T follicular helper cell (primary cell): ENCODE measurements at regions not wholly inside any gene's neighbourhood (a gene's known extent, or its start where the extent isn't known, plus 50 kb on each side); places are given as distances from the start of the nearest gene placed in this dataset.

Experiments used
- DNase-seq: peaks from one replicate; pipeline ENCODE4 v3.0.0-alpha.2; 2020; ENCODE audit warnings: low read depth

DNA sequence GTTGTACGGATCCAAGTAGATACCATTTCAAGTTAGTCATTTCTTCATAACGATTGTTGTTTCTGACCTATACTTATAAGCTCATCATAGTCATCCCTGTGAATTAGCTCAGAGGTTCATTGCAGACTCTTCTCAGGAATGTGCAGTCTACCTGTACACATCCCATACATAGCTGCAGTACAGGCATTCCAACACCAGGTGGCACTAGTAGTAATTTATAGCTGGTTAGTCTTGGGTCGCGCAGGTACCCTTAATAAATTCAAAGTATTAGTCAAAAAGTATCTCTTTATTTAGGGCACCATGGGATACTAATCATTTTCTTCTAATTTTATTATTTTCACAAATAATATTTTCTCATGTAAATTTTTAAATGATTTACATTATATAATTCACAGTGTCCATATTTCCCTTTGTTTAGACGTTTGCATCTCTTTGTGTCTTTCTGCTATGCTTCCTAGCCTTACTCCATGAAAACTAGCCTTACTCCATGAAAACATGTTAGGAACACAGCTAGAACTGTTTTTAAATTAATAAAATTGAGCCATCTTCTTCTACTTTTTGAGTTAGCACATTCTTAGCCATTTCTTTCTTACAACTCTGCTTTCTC, 128.6 kb upstream of the FAM83B start:
- DNase-seq: peak; percentile 17

DNA sequence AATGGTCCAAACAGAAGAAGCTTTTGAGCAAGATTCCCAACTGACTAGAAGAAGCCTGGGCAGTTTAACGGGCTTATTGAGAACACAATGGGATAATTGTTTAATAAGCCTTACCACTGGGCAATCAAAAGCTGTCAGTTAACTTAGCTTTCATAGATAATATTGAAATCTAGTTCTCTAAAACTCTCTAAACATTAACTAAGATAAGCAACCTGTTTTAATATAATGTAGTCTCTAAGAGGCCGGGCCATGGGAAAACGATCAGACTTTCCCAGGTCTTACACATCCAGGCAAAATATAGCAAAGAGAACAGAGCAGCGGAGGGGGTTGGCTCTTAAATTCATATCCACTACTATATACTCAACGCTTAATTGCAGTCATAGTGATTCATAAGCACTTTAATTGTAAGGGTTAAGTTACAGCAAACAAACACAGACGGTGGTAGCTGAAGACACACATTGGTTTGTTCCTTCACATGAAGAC, 128.0 kb upstream of the FAM83B start:
- no peak for DNase-seq

DNA sequence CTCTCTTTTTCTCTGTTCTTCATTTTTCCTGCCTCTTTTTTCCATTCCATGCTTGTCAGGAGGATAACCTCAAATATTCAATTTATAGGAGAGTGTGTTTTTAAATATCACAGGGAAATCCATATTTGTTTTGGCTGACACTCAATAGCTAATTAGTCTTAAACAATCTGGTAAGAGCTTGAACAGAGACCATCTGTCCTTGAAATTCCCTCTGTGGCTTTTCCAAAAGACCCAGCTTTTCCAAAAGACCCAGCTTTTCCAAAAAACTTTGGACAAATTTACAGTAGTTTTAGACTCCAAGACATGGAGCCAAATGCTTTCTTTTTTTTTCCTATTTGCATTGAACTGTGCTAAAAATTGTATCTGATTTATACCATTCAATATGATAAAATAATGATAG, 127.4 kb upstream of the FAM83B start:
- no peak for DNase-seq

DNA sequence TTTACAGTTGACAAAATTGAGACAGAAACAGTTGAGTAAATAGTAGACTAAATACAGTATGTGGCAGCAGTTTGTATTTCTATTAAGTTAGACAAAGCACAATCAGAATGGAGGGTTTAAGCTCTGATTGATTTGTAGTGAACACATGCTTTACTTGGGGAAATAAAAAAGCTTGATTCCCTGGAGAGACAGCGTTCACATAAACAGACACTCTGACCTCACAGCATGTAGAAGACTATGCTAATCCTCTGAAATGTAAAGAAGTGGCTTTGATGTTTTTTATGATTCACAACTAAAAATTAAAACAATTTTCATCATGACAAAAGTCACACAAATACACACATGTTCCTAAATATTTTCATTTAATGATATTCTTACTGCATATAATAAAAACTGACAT, 126.9 kb upstream of the FAM83B start:
- no peak for DNase-seq

DNA sequence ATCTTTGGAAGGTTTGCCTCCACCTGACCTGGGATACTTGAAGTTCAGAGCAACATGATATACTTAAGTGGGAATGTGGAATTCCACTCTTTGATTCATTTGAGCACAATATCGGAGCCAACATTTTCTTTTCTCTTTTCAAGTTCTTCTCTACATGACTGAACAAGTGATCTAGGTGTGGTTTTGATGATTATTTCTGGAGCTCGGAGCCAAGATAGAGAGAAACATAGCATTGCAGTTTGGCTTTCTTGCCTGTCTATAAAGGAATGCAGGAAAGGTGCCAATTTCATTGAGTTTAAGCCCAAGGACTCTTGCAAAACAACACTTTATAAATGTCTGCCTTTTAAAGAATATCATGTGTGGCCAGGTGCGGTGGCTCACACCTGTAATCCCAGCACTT, 124.2 kb upstream of the FAM83B start:
- no peak for DNase-seq

DNA sequence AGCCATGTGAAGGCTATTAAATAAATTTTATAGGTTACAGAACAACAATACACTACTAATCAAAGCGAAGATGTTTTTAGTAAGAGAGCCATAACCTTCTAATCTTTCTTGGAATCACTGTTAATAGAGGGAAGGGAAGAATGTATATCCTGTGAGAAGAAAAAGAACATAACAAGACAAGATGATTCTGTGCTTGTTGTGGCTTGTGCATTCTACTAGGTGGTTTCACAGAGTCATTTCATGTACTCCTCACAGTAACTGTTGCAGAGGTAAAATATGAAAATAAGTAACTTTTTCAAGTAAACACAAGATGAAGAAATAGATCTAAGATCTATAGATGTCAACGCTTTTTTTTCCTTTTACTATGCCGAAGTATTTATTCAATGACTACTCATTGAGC, 116.9 kb upstream of the FAM83B start:
- no peak for DNase-seq

DNA sequence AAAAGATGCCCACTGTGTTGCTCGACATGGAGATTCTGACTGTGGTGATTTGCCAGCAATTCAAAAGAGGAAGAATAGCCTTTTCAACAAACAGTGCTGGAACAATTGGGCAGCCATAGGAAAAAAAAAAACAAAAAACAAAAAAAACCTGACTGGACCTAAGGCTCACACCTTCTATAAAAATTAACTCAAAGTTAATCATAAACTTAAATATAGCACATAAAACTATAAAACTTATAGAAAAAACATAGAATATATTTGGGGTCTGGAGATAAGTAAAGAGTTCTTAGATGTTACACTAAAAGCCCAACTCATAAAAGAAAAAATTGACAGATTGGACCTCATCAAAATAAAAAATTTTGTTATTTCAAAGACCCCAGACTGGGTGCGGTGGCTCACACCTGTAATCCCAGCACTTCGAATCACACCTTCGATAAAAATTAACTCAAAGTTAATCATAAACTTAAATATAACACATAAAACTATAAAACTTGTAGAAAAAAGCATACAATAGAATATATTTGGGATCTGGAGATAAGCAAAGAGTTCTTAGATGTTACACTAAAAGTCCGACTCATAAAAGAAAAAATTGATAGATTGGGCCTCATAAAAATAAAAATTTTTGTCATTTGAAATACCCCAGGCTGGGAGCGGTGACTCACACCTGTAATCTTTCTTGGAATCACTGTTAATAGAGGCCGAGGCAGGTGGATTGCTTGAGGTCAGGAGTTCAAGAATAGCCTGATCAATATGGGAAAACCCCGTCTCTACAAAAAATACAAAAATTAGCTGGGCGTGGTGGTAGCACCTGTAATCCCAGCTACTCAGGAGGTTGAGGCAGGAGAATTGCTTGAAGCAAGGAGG, 115.6 kb upstream of the FAM83B start:
- no peak for DNase-seq

DNA sequence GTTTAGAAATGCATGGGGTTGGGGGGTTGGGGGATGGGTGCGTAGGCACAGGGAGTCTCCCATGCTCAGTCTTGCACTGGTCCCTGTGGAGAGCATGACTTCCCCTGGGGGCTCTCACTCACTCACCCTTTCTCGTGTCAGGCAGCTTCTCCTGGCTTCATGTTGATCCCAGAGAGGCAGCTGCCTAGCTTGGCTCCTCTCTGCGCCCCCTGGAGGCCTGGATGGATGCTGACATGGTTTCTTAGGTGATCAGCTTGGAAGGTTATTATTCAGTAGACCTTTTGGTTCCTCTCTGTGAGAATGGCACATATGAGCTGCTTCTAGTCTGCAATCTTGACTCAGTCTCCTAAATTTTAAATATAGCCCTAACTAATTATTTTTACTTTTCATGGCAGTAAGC, 109.3 kb upstream of the FAM83B start:
- no peak for DNase-seq

DNA sequence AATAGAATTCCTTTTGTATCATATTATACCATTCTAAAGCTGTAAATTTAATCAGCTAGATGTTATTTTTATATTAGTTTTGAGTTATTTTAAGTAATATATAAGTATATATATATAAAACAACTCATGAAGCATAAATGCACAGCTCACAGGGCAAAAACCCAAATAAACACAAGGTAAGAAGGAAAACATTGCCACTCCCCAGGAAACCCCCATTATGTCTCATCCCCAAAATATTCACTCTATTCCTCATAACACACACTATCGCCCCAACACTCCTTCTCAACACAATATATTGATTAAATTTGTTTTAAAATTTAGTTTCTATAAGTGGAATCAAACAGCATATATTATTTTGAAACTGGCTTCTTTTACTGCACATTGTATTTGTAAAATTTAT, 98.6 kb upstream of the FAM83B start:
- no peak for DNase-seq

DNA sequence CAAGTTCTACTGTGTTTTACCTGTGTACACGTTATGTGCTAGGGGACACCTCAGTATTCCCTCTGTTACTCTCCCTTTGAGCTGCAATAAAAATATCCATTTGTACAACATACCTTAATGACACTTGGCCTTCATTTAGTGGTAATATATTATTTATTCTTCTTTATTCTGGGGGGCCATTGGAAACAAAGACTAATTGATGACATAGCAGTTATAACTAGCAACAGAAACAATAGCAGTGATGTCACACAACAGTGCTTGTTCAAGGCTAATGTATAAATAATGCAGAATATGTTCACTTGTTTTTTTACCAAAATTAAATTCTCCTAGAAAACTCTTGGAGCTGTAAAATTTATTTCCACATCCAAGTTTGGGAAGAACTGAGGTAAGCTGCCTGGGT, 92.2 kb upstream of the FAM83B start:
- no peak for DNase-seq

DNA sequence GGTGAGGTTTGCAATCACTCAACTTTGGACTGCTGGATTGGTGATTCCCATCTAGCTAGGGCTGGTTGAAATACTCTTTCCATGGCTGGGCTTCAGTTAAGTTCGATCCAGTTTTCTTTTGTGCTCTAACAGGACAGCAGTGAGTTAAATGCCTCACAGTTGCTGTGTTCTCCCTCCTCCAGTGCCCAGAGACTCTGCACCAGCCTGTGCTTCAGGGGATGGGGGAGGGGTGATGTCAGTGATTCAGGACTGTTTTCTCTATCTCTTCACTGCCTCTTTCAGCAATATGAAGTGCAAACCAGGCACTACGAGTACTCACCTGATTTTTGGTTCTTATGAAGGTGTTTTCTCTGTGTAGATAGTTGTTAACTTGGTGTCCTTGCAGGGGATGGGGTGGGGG, 88.2 kb upstream of the FAM83B start:
- no peak for DNase-seq

DNA sequence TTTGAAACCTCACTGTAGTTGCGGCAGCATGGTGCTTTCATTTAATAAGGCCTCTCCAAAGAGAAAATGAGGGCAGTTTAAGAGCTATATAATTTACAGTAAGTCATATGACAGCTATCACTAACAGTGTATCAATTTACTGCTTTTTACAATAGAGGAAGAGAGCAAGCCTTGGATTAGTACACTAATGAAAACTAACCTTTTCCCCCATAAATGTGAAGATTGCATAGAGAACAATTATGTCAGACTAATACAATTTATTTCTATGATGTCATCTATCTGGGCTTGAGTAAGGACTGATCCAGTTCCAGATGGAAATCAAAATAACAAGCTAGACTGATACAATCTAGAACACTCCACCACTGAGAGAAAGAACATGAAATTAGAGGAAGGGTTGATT, 78.1 kb upstream of the FAM83B start:
- no peak for DNase-seq

DNA sequence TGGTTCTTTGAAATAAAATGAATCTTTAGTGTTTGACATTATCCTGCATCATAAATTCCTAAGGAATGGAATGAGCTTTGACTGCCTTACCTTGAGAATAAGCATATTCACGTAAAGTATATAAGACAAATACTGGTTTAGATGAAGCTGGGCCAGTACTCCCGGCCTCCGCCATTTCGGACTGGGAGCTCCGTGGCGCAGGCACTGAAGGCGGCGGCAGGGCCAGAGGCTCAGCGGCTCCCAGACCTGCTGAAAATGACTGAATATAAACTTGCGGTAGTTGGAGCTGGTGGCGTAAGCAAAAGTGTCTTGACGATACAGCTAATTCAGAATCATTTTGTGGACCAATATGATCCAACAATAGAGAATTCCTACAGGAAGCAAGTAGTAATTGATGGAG, 76.2 kb upstream of the FAM83B start:
- DNase-seq: no peak

DNA sequence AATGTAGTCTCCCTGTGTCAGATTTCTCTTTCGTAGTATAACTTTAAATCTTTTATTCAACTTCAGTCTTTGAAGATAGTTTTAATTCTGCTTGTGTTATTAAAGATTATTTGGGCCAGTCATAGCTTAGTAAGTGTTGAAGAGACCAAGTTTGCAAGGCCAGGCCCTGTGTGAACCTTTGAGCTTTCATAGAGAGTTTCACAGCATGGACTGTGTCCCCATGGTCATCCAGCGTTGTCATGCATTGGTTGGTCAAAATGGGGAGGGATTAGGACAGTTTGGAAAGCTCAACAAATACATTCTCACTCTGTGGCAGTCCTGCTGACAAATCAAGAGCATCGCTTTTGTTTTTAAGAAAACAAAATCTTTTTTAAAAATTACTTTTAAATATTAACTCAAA, 74.6 kb upstream of the FAM83B start:
- no peak for DNase-seq

DNA sequence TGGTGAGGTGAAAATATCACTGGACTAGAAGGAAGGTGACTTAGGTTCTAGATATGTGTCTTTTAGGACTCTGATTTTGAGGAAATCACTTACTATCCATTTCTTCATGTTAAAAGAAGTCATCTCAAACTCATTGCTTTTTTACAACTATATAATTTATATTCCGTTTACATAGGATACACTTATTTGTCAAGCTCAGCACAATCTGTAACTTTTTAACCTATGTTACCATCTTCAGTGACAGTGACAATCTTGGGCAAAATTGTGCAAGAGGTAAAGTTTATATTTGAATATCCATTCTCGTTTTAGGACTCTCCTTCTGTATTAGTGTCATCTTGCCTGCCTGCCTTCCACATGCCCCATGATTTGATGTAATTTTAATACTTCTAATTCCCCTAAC, 74.0 kb upstream of the FAM83B start:
- DNase-seq: no peak

DNA sequence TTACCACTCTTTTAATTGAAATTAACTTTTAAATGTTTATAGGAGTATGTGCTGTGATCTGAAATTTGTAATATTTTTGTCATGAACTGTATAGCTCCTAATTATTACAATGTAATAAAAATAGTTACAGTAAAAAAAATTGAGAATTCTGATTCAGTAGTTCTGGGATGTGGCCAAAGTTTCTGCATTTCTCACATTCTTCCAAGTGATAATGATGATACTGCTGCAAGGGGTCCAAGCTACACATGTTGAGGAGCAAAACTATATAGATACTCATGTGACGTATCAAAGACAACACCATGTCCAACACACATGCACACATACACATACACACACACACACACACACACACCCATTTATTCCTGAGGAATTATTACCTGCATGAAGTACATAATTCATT, 71.0 kb upstream of the FAM83B start:
- DNase-seq: no peak

DNA sequence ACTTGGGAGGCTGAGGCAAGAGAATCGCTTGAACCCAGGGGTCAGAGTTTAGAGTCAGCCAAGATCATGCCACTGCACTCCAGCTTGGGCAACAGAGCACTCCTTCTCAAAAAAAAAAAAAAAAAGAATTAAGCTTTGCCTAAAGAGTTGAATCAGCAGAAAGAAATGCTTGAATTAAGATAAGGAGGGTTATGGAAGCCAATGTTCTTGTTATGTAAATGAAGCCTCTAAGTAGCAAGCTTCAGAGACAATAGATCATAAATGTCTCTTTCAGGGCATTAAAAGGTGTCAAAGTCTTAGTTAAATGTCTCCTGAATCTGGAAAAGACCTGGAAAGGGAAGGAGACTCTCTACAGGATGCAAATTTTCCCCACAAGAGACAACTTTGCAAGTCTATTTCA, 69.7 kb upstream of the FAM83B start:
- DNase-seq: no peak

DNA sequence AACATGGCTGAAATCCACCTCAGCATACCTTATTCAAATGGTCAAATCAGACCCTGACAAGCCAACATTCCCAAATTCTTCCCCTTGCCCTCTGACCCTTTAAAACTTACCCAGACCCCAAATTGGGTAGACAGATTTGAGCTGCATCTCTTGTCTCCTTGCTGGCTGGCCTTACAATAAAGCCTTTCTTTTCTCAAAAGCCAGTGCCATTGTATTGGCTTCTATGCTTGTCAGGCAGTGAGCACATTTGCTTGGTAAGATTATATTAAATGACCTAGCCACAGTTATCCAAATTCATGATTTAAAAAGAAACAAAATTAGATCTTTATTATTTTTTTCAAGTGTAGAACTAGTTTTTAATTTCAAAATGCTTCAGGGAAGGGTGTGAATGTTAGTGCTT, 67.8 kb upstream of the FAM83B start:
- no peak for DNase-seq

DNA sequence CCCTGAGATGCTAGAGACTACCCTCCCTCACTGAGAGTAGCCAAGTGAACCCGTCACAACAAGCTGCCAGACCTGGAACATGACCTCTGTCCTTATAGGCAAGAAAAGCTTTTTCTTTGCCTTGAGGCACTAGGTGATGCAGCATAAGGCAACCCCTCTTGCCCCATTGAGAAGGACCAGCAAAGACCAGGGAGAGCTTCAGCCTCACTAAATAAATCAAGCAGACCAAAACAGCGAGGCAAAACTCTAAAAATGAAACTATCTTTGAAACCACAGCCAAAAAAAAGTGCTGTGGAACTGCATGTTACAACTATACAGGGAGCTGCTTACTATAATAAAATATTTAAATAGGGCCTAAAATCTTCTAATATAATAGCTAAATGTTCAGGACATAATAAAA, 62.6 kb upstream of the FAM83B start:
- DNase-seq: no peak

DNA sequence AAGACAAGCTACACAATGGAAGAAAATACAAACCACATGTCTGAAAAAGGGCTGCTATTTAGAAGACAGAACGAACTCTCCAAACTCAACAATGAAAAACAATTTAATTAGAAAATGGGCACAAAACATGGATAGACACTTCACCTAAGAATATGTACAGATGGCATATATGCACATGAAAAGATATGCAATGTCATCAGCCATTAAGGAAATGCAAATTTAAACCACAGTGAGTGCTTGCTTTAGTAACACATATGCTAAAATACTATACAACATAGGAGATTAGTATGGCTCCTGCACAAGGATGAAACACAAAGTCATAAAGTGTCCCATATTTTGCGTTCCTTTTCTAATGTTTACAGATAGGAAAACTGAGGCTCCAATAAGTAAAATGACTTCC, 60.4 kb upstream of the FAM83B start:
- DNase-seq: no peak

DNA sequence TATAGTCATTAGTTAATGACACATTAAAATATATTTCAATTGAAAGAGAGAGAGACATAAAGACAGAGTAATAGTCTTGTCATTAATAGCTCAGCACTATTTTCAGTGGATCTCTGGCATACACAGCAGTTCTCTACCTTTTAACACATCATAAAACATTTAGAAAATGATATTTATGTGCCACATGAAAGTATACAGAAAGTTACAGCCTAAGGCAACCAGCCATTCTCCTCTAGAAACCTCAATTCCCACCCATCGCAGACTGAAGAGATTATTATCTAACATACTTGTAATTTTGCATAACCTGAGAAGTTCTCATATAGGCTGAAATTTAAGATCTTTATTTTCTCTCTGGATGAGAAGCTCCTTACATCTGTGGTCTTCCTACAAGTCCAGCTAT, 58.7 kb upstream of the FAM83B start:
- no peak for DNase-seq
